DMS153 (cell line): ENCODE measurements at regions not wholly inside any gene's neighbourhood (a gene's known extent, or its start where the extent isn't known, plus 50 kb on each side); places are given as distances from the start of the nearest gene placed in this dataset.

Source experiments
- DNase-seq: peaks from one replicate; lab custom pipeline; 2025; lab: John Stamatoyannopoulos, UW

DNA sequence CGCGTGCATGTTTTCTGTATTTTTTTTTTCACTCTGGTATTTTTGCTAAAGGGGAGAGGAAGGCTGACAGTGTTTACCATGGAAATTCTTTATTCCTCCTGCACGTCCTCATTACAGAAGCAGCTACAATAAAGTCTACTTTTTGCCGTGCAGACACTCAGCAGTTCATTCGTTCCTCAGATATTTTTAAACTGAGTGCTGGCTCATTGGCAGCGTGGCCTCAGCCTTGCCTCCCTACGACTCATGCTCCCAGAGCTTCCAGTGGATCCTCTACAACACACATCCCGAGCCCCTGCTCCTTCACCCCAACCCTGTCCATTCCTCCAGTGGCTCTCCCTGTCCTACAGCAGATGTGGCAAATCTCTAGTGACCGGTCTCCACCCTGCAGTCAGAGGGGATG lies 239.2 kb upstream of the ZMIZ1 start:
- no peak for DNase-seq

DNA sequence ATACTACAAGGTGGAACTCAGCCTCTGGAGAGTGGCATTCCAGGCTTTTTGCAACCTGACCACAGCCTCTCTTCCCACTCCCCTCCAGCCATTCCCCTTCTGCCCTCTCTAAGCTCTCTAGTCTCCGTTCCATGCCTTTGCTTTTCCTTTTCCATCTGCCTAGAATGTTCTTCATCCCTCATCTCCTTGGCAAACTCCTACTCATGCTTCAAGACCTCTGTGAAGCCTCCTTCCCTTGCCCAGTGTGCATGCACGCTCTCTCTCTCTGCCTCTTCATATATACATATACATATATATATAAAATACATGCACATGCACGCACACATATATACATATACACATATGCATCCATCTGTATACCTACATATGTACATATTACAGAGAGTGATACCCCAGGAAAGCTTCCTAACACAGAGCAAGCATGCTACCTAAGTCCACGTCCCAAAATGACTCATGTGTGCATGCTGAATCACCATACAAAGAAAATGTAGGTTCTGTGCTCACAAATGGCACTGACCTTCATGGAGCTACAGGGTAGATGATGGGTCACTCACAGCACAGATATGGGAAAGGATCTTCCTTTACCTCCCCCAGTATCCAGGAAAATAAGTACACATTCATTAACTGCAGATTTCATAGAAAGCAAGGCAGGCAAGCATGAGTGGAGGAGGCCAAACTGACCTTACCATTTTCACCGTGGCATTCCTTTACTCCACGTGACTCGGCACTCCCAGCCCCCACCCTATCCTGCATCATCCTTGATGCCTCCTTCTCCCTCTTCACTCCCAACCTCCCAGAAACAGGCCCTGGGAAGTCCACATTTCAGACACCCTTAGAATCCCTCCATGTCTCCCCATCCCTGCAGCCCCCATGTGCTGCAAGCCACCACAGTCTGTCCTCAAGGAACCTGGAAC lies 238.4 kb upstream of the ZMIZ1 start:
- no peak for DNase-seq

DNA sequence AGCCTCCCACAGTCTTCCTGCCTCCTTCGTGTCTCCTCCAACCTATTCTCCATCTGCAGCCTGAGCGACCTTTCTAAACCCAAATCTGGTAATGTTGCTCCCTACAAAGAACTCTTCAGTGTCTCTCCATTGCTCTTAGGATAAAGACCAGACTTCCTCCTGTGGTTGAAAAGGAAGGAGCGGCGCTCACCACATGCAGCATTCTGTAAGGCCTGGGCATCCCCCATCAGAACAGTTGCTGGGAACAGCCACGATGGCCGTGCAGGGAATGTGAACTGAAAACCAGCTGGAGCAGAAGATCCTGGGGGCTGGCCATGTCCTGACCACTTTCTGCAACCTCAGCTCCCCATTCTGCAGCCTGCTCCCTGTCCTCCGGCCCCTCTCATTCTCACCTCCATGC lies 237.8 kb upstream of the ZMIZ1 start:
- DNase-seq, result no peak

DNA sequence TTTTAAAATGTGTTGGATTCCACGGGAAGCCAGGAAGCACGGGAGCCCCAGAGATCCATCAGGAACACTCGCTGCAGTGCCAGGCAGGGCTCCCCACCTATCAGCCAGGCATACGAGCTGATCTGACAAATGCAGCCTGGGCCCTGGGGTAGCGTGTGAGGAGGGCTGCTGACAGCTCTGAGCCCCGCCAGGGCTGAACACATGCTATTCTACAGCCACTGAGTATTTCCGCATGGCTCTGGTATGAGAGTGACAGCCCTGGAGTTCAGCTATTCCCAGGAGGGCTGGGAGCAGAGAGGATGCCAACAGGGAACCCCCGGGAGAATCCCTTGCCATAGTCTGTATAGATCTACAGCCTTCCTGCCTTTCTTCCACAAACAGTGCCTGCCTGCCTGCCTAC lies 237.3 kb upstream of the ZMIZ1 start:
- no peak for DNase-seq

DNA sequence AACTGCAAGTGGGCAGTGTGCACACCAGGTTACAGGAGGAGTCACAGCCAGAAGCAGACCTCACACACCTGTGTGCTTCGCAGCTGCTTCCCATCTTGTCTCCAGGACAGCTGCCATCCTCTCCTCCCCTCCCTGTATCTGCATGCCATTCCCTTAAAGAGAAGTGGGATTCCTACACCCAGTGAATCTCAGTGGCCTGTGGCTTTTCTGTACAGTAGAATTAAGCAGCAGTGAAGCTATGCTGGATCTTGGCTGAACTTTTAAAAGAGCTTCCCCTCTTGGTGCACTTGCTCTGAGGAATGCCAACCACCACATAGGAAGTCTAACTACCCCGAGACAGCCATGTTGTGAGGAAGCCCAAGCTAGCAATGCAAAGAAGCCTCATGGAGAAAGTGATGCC lies 236.5 kb upstream of the ZMIZ1 start:
- DNase-seq, result no peak

DNA sequence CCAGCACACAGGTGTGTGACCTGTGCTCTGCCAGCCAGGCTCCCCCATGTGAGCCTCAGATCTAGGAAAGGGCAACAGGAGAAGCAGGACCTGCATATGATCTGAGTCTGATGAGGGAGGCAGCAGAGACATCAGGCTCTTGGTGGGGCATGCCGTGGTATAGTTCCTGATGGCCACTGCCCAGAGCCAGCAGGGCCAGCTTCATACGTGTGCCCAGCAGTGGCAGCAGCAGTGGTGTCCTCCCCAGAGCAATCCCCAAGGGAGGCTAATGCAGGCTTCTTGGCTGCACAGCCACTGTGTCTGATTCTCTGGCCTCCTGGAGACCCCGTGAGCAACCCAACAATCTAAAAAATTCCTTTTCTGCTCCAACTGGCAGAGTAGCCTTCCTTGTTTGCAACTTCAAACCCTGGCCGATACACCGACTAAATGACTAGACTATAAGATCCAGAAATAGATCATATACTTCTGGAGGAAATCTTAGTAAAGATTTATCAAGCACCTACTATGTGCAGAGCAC lies 230.6 kb upstream of the ZMIZ1 start:
- DNase-seq, result no peak

DNA sequence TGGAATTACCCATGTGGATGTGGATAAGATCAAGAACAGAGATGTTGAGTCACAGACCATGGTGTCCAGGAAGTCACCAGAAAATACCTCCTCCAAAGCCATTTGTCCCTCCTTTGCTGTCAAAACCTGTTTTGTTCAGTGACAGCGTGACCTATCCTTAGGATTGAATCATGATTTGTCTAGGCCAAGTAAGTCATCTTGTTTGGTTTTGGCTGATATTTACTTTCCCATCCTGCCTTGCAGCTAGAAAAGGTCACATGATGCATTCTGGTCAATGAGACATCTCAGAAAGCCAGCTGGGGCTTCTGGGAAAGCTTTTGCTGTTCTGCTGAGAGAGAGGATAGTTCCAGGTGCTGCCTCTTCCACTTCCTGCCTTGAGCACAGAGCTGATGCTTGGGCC lies 225.3 kb upstream of the ZMIZ1 start:
- DNase-seq, result no peak

DNA sequence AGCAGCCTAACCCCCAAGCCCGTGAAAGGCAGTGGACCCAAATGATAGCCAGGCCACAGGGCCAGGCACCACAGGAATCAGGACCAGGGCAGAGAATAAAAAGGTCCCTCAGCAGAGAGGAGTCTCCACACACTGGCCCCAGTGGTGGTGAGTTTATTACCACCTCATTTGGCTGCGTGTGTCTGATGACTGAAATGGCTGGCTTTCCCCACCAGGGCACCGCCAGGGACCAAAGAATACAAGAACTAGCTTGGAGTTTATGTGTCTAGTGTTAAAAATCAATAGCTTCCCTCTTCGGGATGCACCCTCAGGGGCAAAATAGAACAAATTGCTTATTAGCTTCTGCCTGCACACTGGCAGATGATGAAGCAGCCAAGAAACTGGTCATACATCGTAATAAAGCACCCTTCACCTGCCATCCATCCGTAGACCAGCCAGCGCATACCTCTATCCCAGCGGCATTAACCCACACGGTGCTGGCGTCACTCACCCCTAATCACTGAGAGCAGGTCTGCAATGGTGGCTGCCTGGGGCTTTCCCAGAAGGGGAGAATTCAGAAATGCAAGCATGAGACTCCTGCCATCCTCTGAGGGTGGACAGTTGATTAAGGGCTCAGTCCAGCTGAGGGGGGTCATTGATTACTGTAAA lies 223.7 kb upstream of the ZMIZ1 start:
- no peak for DNase-seq

DNA sequence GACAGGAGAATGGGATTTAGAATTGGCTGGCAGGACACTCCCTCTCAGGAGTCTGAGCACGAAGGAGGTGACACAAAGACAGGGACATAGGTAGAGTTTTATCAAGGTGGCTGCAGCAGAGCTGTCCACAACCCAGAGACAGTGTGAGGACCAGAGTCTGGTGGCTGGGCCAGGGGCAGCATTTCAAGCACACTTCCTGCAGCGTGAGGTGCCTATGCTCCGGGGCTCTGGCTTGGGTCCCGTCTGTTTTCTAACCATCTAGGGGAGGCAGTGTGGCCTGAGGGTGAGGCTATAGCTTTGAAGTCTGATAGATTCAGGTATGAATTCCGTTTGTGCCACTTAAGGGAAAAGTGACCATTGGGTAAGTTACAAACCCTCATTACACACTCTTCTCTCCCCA lies 222.7 kb upstream of the ZMIZ1 start:
- DNase-seq, result no peak

DNA sequence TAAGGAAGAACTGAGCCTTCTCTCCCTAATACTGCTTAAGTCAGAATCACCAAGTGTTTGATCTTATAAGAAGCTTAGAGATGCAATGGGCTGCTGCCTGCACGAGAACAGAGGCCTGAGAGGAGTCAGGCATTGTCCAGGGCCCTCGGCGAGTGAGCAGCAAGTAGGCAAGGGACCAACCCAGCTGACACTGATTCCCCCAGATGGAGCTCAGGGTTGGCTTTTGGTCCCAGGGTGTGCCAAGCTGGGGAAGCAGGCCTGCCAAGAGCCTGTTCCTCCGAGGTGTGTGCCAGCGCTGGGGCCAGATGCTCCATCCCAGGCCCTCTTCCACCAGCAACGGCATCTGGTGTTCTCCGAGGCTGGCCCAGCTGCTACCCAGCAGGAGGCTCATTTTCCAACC lies 222.0 kb upstream of the ZMIZ1 start:
- DNase-seq, result no peak

DNA sequence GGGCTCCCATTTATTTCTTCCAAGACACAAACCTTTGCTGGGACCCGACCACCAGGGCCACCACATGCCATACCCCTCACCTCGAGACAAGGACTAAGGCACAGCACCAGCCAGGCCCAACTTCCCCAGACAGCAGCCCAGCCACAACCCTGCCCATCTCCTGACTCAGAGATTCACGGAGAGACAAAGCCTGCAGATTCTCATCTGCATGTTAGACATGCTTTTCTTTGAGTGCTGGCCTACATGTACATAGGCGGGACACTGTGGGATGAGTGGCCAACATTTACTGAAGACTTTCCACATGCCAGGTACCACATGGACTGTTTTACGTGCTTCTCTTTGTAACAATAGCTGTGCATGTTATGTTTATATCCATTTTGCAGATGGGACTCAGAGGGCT lies 221.3 kb upstream of the ZMIZ1 start:
- no peak for DNase-seq

DNA sequence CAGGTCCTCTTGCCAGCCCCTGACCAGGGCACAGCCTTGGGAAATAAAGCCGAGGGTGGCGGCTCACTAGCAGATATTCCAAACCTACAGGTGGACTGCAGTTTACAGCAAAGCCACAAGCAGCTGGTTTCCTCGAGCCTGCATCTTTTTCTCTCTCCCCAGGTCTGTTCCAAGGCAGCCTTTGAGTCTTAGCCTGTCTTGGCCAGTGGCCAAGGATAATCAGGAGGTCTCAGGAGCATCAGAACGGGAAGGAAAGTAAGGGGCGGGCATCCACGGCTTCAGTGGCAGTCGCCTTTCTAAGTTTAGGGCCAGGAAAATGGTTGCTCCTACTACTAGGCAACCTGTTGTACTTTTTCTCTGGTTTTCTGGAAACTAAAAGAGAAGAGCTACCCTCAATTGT lies 219.7 kb upstream of the ZMIZ1 start:
- DNase-seq, result no peak

DNA sequence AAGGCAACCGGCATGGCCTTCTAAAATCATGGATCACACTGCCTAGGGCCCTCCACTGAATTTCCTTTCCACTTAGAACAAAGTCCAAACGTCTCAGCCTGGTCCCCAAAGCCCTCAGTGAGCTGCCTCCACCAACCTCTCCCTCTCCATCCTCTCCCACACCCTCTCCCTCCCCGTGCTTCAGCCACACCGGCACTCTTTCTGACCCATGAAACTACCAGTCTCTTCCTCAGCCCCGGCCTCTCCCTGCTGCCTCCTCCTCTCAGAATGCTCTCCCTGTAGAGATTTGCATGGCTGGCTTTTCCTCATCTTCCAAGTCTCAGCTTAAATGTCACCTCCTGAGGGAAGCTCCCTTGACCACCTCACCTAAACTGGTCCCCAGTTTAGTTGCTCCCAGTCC lies 219.0 kb upstream of the ZMIZ1 start:
- DNase-seq, result no peak

DNA sequence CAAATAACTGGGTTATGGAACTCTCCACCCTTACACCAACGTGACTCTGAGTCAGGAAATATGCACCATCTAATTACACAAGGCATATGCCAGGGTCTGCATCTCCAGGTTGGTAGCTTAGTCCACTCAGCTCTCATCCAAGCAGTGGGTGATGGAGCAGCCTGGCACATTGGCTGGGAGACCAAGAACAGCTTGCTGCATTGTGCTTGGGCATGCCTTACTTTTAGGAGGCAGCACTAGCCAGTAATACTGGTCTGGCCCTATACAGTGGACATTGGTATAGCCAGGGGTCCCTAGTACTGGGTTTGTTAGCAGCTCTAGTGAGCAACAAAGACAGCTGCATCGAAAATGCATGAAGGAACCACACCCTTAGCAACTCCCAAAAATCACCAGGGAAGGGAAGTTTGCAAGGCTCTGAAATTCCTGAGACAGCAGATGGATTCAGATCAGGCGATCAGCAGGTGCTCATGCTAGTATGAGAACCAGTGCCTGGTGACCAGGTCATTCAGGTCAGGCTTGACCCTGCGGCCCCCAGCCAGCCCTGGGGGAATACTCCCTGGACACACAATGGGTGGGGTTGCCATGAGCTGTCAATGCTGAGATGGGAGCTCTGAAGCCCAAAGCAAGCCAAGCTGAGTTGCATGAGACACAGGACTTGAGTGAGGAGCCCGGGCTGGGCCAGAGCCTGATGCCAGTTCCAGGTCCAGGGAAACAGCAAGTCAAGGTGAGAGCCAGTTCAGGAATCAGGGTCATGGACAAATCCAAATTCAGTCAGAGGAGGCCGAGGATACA lies 217.9 kb upstream of the ZMIZ1 start:
- no peak for DNase-seq

DNA sequence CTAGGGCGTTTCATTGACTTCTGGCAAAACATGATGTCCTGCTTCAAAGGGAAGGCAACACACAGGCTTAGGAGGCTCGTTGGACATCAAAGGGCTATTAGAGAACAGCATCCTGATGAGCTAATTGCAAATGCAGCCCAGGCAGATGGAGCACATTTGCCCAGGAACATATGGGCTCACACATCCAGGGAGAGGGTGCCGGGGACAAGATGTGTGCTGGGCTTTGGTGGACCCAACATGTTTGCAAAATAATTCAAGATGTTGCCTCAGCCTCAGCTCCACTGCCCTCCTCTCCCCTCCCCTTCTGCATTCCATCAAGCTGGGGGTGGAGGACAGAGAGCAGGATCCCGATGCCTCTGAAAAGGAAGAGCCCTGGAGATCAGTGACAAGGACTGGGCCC lies 217.1 kb upstream of the ZMIZ1 start:
- DNase-seq, result no peak

DNA sequence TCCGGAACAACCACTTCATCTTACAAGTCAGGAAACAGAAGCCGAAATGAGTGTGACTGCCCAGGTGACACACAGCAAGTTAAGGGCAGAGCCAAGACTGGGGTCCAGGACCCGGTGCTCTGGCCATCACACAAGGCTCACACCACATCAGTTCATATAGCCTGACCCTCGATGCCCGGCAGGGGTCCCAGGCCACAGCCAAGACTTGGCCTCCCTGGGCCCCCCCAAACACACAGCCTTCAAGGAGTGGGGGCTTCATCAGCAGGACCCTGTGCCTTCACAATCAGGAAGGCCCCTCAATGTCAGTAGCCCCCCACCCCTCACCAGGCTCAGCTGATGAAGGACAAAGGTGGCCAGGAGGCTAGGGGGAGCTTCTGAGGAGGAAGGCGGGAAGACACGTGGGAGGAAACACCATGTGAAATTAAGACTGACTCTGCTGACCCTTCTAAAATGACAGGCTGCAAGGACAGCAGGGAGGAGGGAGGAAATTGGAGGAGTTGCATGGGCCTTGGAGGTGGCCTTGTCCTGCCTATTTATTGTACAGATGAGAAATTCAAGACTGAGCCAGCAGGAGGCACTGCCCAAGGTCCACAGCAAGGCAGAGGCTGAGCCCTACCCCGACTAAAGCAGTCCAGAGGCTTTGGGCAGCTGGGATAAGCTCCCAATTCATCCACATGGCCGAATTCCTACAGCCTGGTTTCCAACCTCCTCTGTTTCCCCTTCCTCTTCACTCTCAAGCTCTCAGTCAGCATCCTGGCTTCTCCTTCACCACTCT lies 216.1 kb upstream of the ZMIZ1 start:
- DNase-seq, result no peak

DNA sequence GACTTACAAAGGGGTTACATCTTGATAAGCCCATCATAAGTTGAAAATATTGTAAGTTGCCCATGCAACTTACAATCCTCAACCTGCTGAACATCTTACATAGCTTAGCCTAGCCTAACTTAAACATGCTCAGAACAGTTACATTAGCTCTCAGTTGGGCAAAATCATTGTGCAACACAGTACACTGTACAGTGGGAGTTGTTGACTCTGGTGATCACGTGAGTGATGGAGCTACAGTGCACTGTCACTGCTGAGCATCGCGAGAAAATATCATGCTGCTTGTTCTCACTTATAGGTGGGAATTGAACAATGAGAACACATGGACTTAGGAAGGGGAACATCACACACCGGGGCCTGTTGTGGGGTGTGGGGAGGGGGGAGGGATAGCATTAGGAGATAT lies 214.9 kb upstream of the ZMIZ1 start:
- DNase-seq, result no peak

DNA sequence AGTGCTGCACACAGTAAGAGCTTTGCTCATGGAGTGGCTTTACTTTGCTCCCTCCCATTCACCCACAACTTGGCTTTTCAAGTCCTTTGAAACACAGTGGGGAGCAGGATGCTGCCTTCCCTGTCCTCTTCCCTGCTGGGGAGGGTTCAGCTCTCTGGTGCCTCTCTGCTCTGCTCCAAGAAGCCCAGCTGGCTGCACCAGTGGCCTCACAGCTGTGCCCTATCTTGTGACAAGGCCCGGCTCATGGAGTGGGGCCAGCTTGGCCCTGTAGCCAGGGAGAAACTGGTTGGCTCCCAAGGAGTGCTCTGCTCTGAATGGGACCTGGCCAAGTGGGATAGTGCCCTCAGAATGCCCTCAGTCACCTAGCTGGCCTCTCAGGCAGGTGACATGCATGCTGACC lies 212.3 kb upstream of the ZMIZ1 start:
- no peak for DNase-seq

DNA sequence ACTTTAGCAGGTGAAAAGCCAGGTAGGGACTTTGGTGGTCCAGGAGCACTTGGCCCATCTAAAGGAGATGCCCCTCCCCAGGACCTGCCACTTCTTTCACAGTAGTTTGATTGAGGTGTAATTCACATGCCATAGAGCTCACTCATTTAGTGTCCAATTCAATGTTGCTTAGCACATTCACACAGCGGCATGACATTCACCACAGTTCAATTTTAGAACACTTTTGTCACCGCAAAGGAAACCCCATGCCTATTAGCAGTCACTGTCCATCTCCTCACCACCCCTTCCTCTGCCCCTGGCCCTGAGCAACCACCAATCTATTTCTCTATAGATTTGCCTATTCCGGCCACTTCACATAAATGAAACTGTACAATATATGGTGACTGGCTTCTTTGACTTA lies 211.6 kb upstream of the ZMIZ1 start:
- DNase-seq, result no peak

DNA sequence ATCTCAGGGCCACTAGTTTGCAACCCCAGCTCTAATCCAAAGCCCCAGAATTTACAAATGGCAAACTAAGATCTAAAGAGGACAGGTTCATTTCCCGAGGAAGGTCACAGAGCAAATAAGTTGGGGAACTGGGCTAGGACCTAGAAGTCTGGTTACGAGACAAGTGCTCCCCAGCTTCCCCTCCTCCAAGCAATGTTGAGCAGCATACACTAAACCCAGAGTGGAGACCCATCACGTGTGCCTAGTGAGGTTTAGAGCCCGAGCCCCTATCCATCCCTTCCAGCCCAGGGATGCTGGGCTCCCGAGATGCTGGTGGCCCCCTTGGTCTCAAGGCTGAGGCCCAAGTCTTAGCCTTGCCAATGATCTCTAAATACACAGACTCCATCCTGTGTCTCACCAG lies 209.5 kb upstream of the ZMIZ1 start:
- DNase-seq, result no peak

DNA sequence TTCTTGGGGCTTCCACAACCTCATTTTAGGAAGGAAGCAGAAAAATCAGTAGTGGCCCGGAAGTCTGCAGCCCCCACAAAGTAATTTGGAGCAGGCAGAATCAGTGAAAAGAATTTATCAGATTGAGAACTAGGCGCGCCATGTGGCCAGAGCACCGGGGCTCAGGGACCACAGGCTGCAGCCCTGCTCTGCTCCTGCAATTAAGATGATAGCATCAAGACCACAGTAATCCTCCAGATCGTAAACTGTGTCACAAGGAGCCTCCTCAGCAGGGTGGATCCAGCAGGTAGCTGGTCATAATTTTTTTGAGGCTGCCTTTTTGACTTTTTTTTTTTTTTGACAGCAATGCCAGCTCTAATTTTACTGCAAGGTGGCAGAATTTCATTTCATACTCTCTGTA lies 209.0 kb upstream of the ZMIZ1 start:
- no peak for DNase-seq
